ENCODE measurements at regions not wholly inside any gene's neighbourhood (a gene's known extent, or its start where the extent isn't known, plus 50 kb on each side); places are given as distances from the start of the nearest gene placed in this dataset.

DNA sequence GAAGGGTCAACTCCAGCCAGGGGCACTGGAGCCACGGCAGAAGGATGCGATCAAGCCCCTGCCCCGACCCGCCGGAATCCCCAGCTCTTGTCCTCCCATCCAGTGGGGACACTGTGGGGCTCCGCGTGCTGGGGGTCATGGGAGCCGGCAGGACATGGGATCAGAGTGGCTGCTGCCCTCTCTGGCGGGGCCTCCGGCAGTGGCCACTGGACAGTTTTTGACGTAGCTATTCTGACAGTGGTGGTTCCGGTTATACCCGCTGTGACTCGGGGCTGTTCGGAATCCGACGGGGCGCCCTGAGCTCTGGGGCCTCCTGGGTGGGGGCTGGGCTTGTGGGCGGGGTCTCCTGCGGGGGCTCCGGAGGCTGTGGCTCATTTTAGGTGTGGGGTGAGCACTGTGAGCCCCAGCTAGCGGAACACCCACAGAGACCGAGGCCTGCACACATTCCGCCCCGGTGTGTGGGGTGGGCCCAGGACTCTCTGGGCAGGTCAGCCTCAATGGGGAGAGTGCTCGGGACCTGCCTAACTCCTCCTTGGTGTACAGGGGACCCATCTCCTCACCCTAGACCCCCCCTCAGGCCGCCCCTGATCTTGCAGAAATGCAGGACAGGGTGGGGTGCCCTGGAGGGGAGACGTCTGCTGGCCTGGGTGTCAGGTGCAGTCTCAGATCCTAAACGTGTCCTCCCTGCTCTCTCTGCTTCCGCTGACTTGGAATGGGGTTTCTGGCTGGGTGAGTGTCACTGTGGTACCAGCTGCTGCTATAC is 374.2 kb downstream of the TMEM121 start:
- TF ChIP-seq, protein P1, sequence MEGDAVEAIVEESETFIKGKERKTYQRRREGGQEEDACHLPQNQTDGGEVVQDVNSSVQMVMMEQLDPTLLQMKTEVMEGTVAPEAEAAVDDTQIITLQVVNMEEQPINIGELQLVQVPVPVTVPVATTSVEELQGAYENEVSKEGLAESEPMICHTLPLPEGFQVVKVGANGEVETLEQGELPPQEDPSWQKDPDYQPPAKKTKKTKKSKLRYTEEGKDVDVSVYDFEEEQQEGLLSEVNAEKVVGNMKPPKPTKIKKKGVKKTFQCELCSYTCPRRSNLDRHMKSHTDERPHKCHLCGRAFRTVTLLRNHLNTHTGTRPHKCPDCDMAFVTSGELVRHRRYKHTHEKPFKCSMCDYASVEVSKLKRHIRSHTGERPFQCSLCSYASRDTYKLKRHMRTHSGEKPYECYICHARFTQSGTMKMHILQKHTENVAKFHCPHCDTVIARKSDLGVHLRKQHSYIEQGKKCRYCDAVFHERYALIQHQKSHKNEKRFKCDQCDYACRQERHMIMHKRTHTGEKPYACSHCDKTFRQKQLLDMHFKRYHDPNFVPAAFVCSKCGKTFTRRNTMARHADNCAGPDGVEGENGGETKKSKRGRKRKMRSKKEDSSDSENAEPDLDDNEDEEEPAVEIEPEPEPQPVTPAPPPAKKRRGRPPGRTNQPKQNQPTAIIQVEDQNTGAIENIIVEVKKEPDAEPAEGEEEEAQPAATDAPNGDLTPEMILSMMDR (IDR thresholded peaks at IDR 0.05), result no peak
- TF ChIP-seq POLR2A (IDR thresholded peaks at IDR 0.05) (no peak), POLR2AphosphoS5 (IDR thresholded peaks at IDR 0.05; ENCODE audit: insufficient read depth in 1 of 2, low read depth in 1 of 2) (no peak)
